ENCODE measurements at regions not wholly inside any gene's neighbourhood (a gene's known extent, or its start where the extent isn't known, plus 50 kb on each side); places are given as distances from the start of the nearest gene placed in this dataset.
"Not testable (repeated sequence)": the region's sequence is repeated elsewhere in the genome, so short reads cannot be mapped to it uniquely, and the experiment has no call there.

DNA sequence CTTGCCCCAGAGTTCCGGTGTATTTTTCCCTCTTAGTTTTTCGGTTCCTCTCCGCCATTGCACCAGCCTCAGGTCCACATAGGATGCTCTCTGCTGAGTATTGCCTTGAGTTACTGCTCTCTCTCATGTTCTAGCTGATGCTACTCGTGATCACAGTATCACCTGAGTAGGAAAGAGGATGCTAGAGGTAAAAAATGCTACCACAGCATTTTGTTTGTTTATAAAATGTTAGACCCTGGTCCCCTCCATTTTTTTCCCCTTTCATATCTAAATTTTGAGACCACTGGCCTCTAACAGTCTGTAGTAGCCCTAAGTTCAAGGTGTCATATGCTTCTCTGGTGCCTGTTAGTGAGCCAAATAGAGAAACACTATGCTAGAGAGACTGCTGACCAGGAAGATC is 175.5 kb downstream of the OR2B2 start:
- H3K9me3 ChIP-seq (ENCODE audit: control insufficient read depth, low read length), result no peaks in the 10 kb centered on the region
- H3K4me1 ChIP-seq, result no peaks in the 10 kb centered on the region
- H3K27me3 ChIP-seq (ENCODE audit: control insufficient read depth, insufficient read depth, low read length), result no peaks in the 10 kb centered on the region
- H3K27ac ChIP-seq, result no peak overlapping the region
- no peaks in the 10 kb centered on the region for H3K79me2 ChIP-seq
- H3K4me3 ChIP-seq (ENCODE audit: low read depth, low read length), result no peak overlapping the region
- TF ChIP-seq, protein P1, sequence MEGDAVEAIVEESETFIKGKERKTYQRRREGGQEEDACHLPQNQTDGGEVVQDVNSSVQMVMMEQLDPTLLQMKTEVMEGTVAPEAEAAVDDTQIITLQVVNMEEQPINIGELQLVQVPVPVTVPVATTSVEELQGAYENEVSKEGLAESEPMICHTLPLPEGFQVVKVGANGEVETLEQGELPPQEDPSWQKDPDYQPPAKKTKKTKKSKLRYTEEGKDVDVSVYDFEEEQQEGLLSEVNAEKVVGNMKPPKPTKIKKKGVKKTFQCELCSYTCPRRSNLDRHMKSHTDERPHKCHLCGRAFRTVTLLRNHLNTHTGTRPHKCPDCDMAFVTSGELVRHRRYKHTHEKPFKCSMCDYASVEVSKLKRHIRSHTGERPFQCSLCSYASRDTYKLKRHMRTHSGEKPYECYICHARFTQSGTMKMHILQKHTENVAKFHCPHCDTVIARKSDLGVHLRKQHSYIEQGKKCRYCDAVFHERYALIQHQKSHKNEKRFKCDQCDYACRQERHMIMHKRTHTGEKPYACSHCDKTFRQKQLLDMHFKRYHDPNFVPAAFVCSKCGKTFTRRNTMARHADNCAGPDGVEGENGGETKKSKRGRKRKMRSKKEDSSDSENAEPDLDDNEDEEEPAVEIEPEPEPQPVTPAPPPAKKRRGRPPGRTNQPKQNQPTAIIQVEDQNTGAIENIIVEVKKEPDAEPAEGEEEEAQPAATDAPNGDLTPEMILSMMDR (IDR thresholded peaks at IDR 0.05), result no peak
- no peak overlapping the region for H2AFZ ChIP-seq
- H3K36me3 ChIP-seq (ENCODE audit: control insufficient read depth, insufficient read depth, low read length), result no peaks in the 10 kb centered on the region
- H3K9ac ChIP-seq, result no peak overlapping the region
- H3K4me2 ChIP-seq (ENCODE audit: low read length), result no peak overlapping the region

GRCh38 chr6:27728442-27728841 is 183.8 kb downstream of the OR2B2 start:
- Histone ChIP-seq H3K4me3 (ENCODE audit: low read depth, low read length) (no peak overlapping the region), H3K27me3 (ENCODE audit: control insufficient read depth, insufficient read depth, low read length) (no peaks in the 10 kb centered on the region)
- TF ChIP-seq, protein P1 (IDR thresholded peaks at IDR 0.05), result no peak

DNA sequence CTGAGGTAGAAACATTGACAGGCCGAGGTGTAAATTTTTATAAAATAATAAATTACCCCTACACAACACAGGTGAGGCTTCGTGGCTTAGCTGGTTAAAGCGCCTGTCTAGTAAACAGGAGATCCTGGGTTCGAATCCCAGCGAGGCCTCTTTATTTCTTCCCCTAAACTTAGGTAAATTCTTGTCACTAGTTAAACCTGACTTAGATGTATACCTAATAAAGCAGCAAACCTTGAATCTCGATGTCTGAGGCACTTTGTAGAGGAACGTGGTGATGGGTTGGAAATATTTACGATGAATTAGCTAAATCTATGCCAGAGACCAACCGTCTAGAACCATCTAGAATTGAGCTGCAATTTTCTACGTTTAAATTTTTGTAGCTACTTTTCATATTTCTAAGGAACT is 185.6 kb downstream of the OR2B2 start:
- Histone ChIP-seq H3K79me2 (no peaks in the 10 kb centered on the region), H3K27ac (no peak overlapping the region), H3K4me1 (no peaks in the 10 kb centered on the region)

More at GRCh38 chr6:27728442-27728841, 183.8 kb downstream of the OR2B2 start:
- no peak overlapping the region for H3K4me2 ChIP-seq (ENCODE audit: low read length)
- no peaks in the 10 kb centered on the region for H3K9me3 ChIP-seq (ENCODE audit: control insufficient read depth, low read length)
- H2AFZ ChIP-seq, result no peak overlapping the region
- H3K36me3 ChIP-seq (ENCODE audit: control insufficient read depth, insufficient read depth, low read length), result no peaks in the 10 kb centered on the region
- no peak overlapping the region for H3K27ac ChIP-seq
- no peak overlapping the region for H3K9ac ChIP-seq
- no peaks in the 10 kb centered on the region for H3K4me1 ChIP-seq
- H3K79me2 ChIP-seq, result no peaks in the 10 kb centered on the region

GRCh38 chr6:27720607-27721580 is 191.3 kb downstream of the OR2B2 start:
- no peak overlapping the region for H2AFZ ChIP-seq
- H3K27ac ChIP-seq, result no peak overlapping the region
- no peaks in the 10 kb centered on the region for H3K79me2 ChIP-seq
- no peaks in the 10 kb centered on the region for H3K9me3 ChIP-seq (ENCODE audit: control insufficient read depth, low read length)
- no peak overlapping the region for H3K9ac ChIP-seq
- TF ChIP-seq, protein P1 (IDR thresholded peaks at IDR 0.05), result no peak
- H3K36me3 ChIP-seq (ENCODE audit: control insufficient read depth, insufficient read depth, low read length), result no peaks in the 10 kb centered on the region
- H3K4me3 ChIP-seq (ENCODE audit: low read depth, low read length), result no peak overlapping the region
- no peak overlapping the region for H3K4me2 ChIP-seq (ENCODE audit: low read length)
- no peaks in the 10 kb centered on the region for H3K27me3 ChIP-seq (ENCODE audit: control insufficient read depth, insufficient read depth, low read length)
- H3K4me1 ChIP-seq, result no peaks in the 10 kb centered on the region

More for the DNA sequence above, 185.6 kb downstream of the OR2B2 start:
- TF ChIP-seq, protein P1 (IDR thresholded peaks at IDR 0.05), result no peak
- Histone ChIP-seq H3K4me2 (ENCODE audit: low read length) (no peak overlapping the region), H2AFZ (no peak overlapping the region), H3K36me3 (ENCODE audit: control insufficient read depth, insufficient read depth, low read length) (no peaks in the 10 kb centered on the region), H3K27me3 (ENCODE audit: control insufficient read depth, insufficient read depth, low read length) (no peaks in the 10 kb centered on the region), H3K9ac (no peak overlapping the region), H3K9me3 (ENCODE audit: control insufficient read depth, low read length) (no peaks in the 10 kb centered on the region), H3K4me3 (ENCODE audit: low read depth, low read length) (no peak overlapping the region)

DNA sequence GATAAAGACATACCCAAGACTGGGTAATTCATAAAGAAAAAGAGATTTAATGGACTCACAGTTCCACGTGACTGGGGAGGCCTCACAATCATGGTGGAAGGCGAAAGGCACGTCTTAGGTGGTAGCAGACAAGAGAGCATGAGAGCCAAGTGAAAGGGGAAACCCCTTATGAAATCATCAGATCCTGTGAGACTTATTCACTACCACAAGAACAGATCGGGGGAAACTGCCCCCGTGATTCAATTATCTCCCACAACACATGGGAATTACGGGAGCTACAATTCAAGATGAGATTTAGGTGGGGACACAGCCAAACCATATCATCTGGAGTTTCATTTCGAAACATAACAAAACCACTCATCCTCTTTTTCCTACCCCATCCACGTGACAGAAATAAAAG is 193.2 kb downstream of the OR2B2 start:
- not testable (repeated sequence) for H2AFZ ChIP-seq; H3K4me1 ChIP-seq; H3K4me3 ChIP-seq (ENCODE audit: low read depth, low read length); H3K9me3 ChIP-seq (ENCODE audit: control insufficient read depth, low read length); H3K79me2 ChIP-seq; H3K36me3 ChIP-seq (ENCODE audit: control insufficient read depth, insufficient read depth, low read length); H3K27ac ChIP-seq; H3K27me3 ChIP-seq (ENCODE audit: control insufficient read depth, insufficient read depth, low read length); H3K9ac ChIP-seq; H3K4me2 ChIP-seq (ENCODE audit: low read length)
